MM.1S (cell line): ENCODE measurements at regions not wholly inside any gene's neighbourhood (a gene's known extent, or its start where the extent isn't known, plus 50 kb on each side); places are given as distances from the start of the nearest gene placed in this dataset.

Experiments
- EZH2 ChIP-seq: fragments of 300-600 bp; sonication (generic); optimal IDR thresholded peaks from 2 replicates; pipeline ENCODE3; 2017; ENCODE audit warnings: low read depth, mild to moderate bottlenecking, antibody characterized with exemption, low read length, mixed read lengths
- TF ChIP-seq, protein P1 (sequence below): fragments of 300-600 bp; sonication (generic); IDR thresholded peaks from 2 replicates; pipeline ENCODE4 v1.5.1; 2016; ENCODE audit warnings: antibody characterized with exemption, low read length, mixed read lengths

GRCh38 chr1:229759037-229759435 is 133.0 kb downstream of the URB2 start:
- TF ChIP-seq, protein P1, sequence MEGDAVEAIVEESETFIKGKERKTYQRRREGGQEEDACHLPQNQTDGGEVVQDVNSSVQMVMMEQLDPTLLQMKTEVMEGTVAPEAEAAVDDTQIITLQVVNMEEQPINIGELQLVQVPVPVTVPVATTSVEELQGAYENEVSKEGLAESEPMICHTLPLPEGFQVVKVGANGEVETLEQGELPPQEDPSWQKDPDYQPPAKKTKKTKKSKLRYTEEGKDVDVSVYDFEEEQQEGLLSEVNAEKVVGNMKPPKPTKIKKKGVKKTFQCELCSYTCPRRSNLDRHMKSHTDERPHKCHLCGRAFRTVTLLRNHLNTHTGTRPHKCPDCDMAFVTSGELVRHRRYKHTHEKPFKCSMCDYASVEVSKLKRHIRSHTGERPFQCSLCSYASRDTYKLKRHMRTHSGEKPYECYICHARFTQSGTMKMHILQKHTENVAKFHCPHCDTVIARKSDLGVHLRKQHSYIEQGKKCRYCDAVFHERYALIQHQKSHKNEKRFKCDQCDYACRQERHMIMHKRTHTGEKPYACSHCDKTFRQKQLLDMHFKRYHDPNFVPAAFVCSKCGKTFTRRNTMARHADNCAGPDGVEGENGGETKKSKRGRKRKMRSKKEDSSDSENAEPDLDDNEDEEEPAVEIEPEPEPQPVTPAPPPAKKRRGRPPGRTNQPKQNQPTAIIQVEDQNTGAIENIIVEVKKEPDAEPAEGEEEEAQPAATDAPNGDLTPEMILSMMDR, result no peak
- TF ChIP-seq EZH2, result no peak
